ENCODE measurements at regions not wholly inside any gene's neighbourhood (a gene's known extent, or its start where the extent isn't known, plus 50 kb on each side); places are given as distances from the start of the nearest gene placed in this dataset.
"Not testable (repeated sequence)": the region's sequence is repeated elsewhere in the genome, so short reads cannot be mapped to it uniquely, and the experiment has no call there.

- Histone ChIP-seq H3K9ac (ENCODE audit: low read length in 3 of 3) (no peak overlapping the region), H3K36me3 (ENCODE audit: control insufficient read depth in 2 of 3, insufficient read depth in 3 of 3, low read length in 3 of 3) (no peaks in the 10 kb centered on the region), H3K4me3 (ENCODE audit: low read length in 3 of 3) (no peak overlapping the region), H3K9me3 (ENCODE audit: control insufficient read depth in 2 of 3, insufficient read depth in 1 of 3, low read length in 3 of 3) (no peaks in the 10 kb centered on the region), H3K27ac (ENCODE audit: low read depth in 2 of 2, low read length in 2 of 2) (no peak overlapping the region), H3K27me3 (ENCODE audit: control insufficient read depth, insufficient read depth, low read length) (no peaks in the 10 kb centered on the region), H3K4me1 (ENCODE audit: control insufficient read depth in 2 of 3, insufficient read depth in 2 of 3, low read depth in 1 of 3, low read length in 3 of 3) (no peaks in the 10 kb centered on the region)
- FAIRE-seq (no peak), DNase-seq (no peak)
- TF ChIP-seq CTCF (IDR thresholded peaks at IDR 0.05; ENCODE audit: borderline replicate concordance, extremely low read depth, insufficient read depth), result no peak
- intact Hi-C loops (cut with DNase I), result no loop called here
These were observed 468.4 kb downstream of the SUCLG1 start for GRCh38 chr2:83990636-83991035.

- H3K9ac ChIP-seq (ENCODE audit: low read length in 3 of 3); intact Hi-C loops (cut with DNase I); H3K9me3 ChIP-seq (ENCODE audit: control insufficient read depth in 2 of 3, insufficient read depth in 1 of 3, low read length in 3 of 3); H3K27me3 ChIP-seq (ENCODE audit: control insufficient read depth, insufficient read depth, low read length); H3K4me3 ChIP-seq (ENCODE audit: low read length in 3 of 3); H3K4me1 ChIP-seq (ENCODE audit: control insufficient read depth in 2 of 3, insufficient read depth in 2 of 3, low read depth in 1 of 3, low read length in 3 of 3); H3K36me3 ChIP-seq (ENCODE audit: control insufficient read depth in 2 of 3, insufficient read depth in 3 of 3, low read length in 3 of 3); FAIRE-seq; H3K27ac ChIP-seq (ENCODE audit: low read depth in 2 of 2, low read length in 2 of 2): not testable (repeated sequence)
- DNase-seq, result peak in 1 of 5 donors; percentile 51
These were observed 482.5 kb downstream of the SUCLG1 start for GRCh38 chr2:83976628-83977027.

- Histone ChIP-seq H3K36me3 (ENCODE audit: control insufficient read depth in 2 of 3, insufficient read depth in 3 of 3, low read length in 3 of 3) (no peaks in the 10 kb centered on the region), H3K27ac (ENCODE audit: low read depth in 2 of 2, low read length in 2 of 2) (no peak overlapping the region), H3K9ac (ENCODE audit: low read length in 3 of 3) (no peak overlapping the region), H3K4me1 (ENCODE audit: control insufficient read depth in 2 of 3, insufficient read depth in 2 of 3, low read depth in 1 of 3, low read length in 3 of 3) (no peaks in the 10 kb centered on the region), H3K27me3 (ENCODE audit: control insufficient read depth, insufficient read depth, low read length) (no peaks in the 10 kb centered on the region), H3K4me3 (ENCODE audit: low read length in 3 of 3) (no peak overlapping the region), H3K9me3 (ENCODE audit: control insufficient read depth in 2 of 3, insufficient read depth in 1 of 3, low read length in 3 of 3) (no peaks in the 10 kb centered on the region)
- FAIRE-seq, result no peak
- no peak for DNase-seq
- intact Hi-C loops (cut with DNase I), result no loop called here
- TF ChIP-seq CTCF (IDR thresholded peaks at IDR 0.05; ENCODE audit: borderline replicate concordance, extremely low read depth, insufficient read depth), result no peak
These were observed 487.0 kb downstream of the SUCLG1 start for GRCh38 chr2:83972128-83972527.

GRCh38 chr2:83971547-83971946, 487.5 kb downstream of the SUCLG1 start:
- H3K4me3 ChIP-seq (ENCODE audit: low read length in 3 of 3), result no peak overlapping the region
- intact Hi-C loops (cut with DNase I), result no loop called here
- no peaks in the 10 kb centered on the region for H3K27me3 ChIP-seq (ENCODE audit: control insufficient read depth, insufficient read depth, low read length)
- DNase-seq (no peak), FAIRE-seq (no peak)
- H3K4me1 ChIP-seq (ENCODE audit: control insufficient read depth in 2 of 3, insufficient read depth in 2 of 3, low read depth in 1 of 3, low read length in 3 of 3), result no peaks in the 10 kb centered on the region
- no peaks in the 10 kb centered on the region for H3K9me3 ChIP-seq (ENCODE audit: control insufficient read depth in 2 of 3, insufficient read depth in 1 of 3, low read length in 3 of 3)
- H3K27ac ChIP-seq (ENCODE audit: low read depth in 2 of 2, low read length in 2 of 2), result no peak overlapping the region
- H3K36me3 ChIP-seq (ENCODE audit: control insufficient read depth in 2 of 3, insufficient read depth in 3 of 3, low read length in 3 of 3), result no peaks in the 10 kb centered on the region
- H3K9ac ChIP-seq (ENCODE audit: low read length in 3 of 3), result no peak overlapping the region
- TF ChIP-seq CTCF (IDR thresholded peaks at IDR 0.05; ENCODE audit: borderline replicate concordance, extremely low read depth, insufficient read depth), result no peak
